Thyroid gland (tissue), 4 donors: ENCODE measurements at regions not wholly inside any gene's neighbourhood (a gene's known extent, or its start where the extent isn't known, plus 50 kb on each side); places are given as distances from the start of the nearest gene placed in this dataset.

ENCODE experiments used
- DNase-seq, 2 donors: peaks; one replicate each; pipeline ENCODE4 v3.0.0-alpha.2; 2019
- H3K27ac ChIP-seq, 3 donors: fragments of 200-600 bp; sonication (generic); 1 replicate in 2 of 3; 2 replicates in 1 of 3; pipeline ENCODE4 v1.5.1; 2016 to 2019; ENCODE audit warnings: mild to moderate bottlenecking in 1 of 3, moderate library complexity in 1 of 3
- H3K27me3 ChIP-seq: fragments of 200-600 bp; sonication (generic); one replicate; pipeline ENCODE4 v1.5.1; 2019
- H3K36me3 ChIP-seq, 2 donors: fragments of 200-600 bp; sonication (generic); one replicate each; pipeline ENCODE4 v1.5.1; 2016 to 2019
- H3K4me1 ChIP-seq, 2 donors: fragments of 200-600 bp; sonication (generic); one replicate each; pipeline ENCODE4 v1.5.1; 2017 to 2019
- H3K4me3 ChIP-seq, 3 donors: fragments of 200-600 bp; sonication (generic); replicated peaks in 1 of 3; 1 replicate in 2 of 3; 2 replicates in 1 of 3; pipeline ENCODE4 v1.5.1; 2016; ENCODE audit warnings: mild to moderate bottlenecking in 1 of 3
- H3K9me3 ChIP-seq: fragments of 200-600 bp; sonication (generic); one replicate; pipeline ENCODE4 v1.5.1; 2017
- POLR2A ChIP-seq, 2 donors: fragments of 450-650 bp; IDR thresholded peaks; one replicate each; pipeline ENCODE4 v1.6.1; 2017; ENCODE audit warnings: antibody characterized with exemption in 2 of 2, mild to moderate bottlenecking in 2 of 2, moderate library complexity in 1 of 2
- WGBS, 2 donors: methylation state at CpG; one replicate each; pipeline ENCODE4 v1.1.5; 2017; 5-methylcytosine and 5-hydroxymethylcytosine counted together
- intact Hi-C: fragments of 100-400 bp; cut with DNase I; formaldehyde crosslinking; loops from one replicate; pipeline ENCODE4 v1.15.1; 2023
- TF ChIP-seq, protein P1 (sequence below), 6 experiments: fragments of 200-600 bp in 3 of 6; fragments of 450-650 bp in 3 of 6; sonication (generic) in 3 of 6; IDR thresholded peaks; one replicate each; pipeline ENCODE4 v1.5.1; 2016 to 2019; ENCODE audit warnings: antibody characterized with exemption in 6 of 6, mild to moderate bottlenecking in 2 of 6, inconsistent platforms in 1 of 6, moderate library complexity in 1 of 6

GRCh38 chr7:91600112-91600511 is 280.4 kb downstream of the MTERF1 start:
- DNase-seq = no peak
- no peak for TF ChIP-seq POLR2A (IDR thresholded peaks at IDR 0.05)
- TF ChIP-seq, protein P1, sequence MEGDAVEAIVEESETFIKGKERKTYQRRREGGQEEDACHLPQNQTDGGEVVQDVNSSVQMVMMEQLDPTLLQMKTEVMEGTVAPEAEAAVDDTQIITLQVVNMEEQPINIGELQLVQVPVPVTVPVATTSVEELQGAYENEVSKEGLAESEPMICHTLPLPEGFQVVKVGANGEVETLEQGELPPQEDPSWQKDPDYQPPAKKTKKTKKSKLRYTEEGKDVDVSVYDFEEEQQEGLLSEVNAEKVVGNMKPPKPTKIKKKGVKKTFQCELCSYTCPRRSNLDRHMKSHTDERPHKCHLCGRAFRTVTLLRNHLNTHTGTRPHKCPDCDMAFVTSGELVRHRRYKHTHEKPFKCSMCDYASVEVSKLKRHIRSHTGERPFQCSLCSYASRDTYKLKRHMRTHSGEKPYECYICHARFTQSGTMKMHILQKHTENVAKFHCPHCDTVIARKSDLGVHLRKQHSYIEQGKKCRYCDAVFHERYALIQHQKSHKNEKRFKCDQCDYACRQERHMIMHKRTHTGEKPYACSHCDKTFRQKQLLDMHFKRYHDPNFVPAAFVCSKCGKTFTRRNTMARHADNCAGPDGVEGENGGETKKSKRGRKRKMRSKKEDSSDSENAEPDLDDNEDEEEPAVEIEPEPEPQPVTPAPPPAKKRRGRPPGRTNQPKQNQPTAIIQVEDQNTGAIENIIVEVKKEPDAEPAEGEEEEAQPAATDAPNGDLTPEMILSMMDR (IDR thresholded peaks at IDR 0.05) = no peak
- Histone ChIP-seq H3K27me3 (no peaks in the 10 kb centered on the region), H3K36me3 (no peaks in the 10 kb centered on the region), H3K27ac (no peak overlapping the region), H3K9me3 (no peaks in the 10 kb centered on the region), H3K4me1 (no peaks in the 10 kb centered on the region), H3K4me3 (no peak overlapping the region)
- intact Hi-C loops = no loop called here

GRCh38 chr7:91603707-91604106 is 276.8 kb downstream of the MTERF1 start:
- Histone ChIP-seq H3K9me3 (no peaks in the 10 kb centered on the region), H3K27me3 (no peaks in the 10 kb centered on the region), H3K4me1 (no peaks in the 10 kb centered on the region), H3K27ac (no peak overlapping the region), H3K4me3 (no peak overlapping the region), H3K36me3 (no peaks in the 10 kb centered on the region)
- TF ChIP-seq POLR2A (IDR thresholded peaks at IDR 0.05) = no peak
- TF ChIP-seq, protein P1 (IDR thresholded peaks at IDR 0.05) = no peak
- intact Hi-C loops = no loop called here
- 96% methylated on average over 3 of the region's 3 CpGs for WGBS, 2 donors
- no peak for DNase-seq

- no peak overlapping the region for H3K27ac ChIP-seq
- H3K4me3 ChIP-seq = no peak overlapping the region
- H3K4me1 ChIP-seq = no peaks in the 10 kb centered on the region
- no peak for DNase-seq
- no peaks in the 10 kb centered on the region for H3K36me3 ChIP-seq
- no peak for TF ChIP-seq POLR2A (IDR thresholded peaks at IDR 0.05)
- TF ChIP-seq, protein P1 (IDR thresholded peaks at IDR 0.05) = no peak
- whole genome bisulfite sequencing, 2 donors = 92 to 95% methylated on average over 2 of the region's 2 CpGs
- H3K9me3 ChIP-seq = no peaks in the 10 kb centered on the region
- intact Hi-C loops = no loop called here
- no peaks in the 10 kb centered on the region for H3K27me3 ChIP-seq
These were observed 271.9 kb downstream of the MTERF1 start for GRCh38 chr7:91608606-91609005.

GRCh38 chr7:91609525-91609924 is 271.0 kb downstream of the MTERF1 start:
- TF ChIP-seq, protein P1 (IDR thresholded peaks at IDR 0.05) = peak in 1 of 6 experiments; percentile 15
- no peak for TF ChIP-seq POLR2A (IDR thresholded peaks at IDR 0.05)
- Histone ChIP-seq H3K4me3 (no peak overlapping the region), H3K36me3 (no peaks in the 10 kb centered on the region), H3K4me1 (no peaks in the 10 kb centered on the region), H3K9me3 (no peaks in the 10 kb centered on the region), H3K27me3 (no peaks in the 10 kb centered on the region), H3K27ac (no peak overlapping the region)
- no peak for DNase-seq
- intact Hi-C loops = no loop called here

DNA sequence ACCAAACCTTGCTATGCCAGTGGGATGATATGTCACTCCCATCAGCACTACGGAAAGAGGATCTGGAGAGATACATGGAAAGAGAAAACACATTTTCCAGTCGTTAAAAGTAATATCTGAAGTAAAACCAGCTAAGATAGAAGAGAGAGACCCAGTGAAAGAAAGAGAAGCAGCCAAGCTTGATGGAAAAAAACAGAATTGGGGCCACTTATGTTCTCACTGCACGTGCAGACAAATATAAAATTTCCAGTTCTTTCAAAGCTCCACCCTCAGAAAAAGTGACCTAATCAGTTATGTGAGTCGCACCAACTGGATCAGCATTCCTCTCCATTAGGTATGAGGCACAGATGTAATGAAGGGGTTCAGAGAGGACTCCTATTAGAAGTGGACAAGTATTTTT is 266.1 kb downstream of the MTERF1 start:
- TF ChIP-seq POLR2A (IDR thresholded peaks at IDR 0.05) = no peak
- TF ChIP-seq, protein P1 (IDR thresholded peaks at IDR 0.05) = no peak
- H3K36me3 ChIP-seq = no peaks in the 10 kb centered on the region
- H3K27me3 ChIP-seq = no peaks in the 10 kb centered on the region
- H3K27ac ChIP-seq = no peak overlapping the region
- WGBS, 2 donors = 79 to 84% methylated on average over 4 of the region's 4 CpGs
- H3K4me3 ChIP-seq = no peak overlapping the region
- DNase-seq = no peak
- H3K9me3 ChIP-seq = no peaks in the 10 kb centered on the region
- intact Hi-C loops = no loop called here
- H3K4me1 ChIP-seq = no peaks in the 10 kb centered on the region
